ENCODE measurements at regions not wholly inside any gene's neighbourhood (a gene's known extent, or its start where the extent isn't known, plus 50 kb on each side); places are given as distances from the start of the nearest gene placed in this dataset.

DNA sequence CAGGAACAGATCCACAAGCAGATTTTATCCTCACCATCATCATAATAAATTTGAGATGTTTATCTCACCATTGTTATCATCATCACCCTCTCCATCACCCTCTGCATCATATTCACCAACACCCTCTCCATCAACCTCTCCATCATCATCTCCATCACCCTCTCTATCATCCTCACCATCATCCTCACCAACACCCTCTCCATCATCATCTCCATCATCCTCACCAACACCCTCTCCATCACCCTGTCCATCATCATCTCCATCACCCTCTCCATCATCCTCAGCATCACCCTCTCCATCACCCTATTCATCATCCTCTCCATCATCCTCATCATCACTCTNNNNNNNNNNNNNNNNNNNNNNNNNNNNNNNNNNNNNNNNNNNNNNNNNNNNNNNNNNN lies 567.0 kb upstream of the SGCD start:
- intact Hi-C loops (cut with micrococcal nuclease) (no loop called here), dilution Hi-C loops (cut with MboI; ENCODE audit: extremely low pct_ligation_motif_present, low sequenced_read_pairs) (no loop called here)
- H2AFZ ChIP-seq (ENCODE audit: low read depth, low read length), result no peak overlapping the region
- H3K27me3 ChIP-seq (ENCODE audit: control insufficient read depth in 2 of 2, insufficient read depth in 2 of 2, low read length in 2 of 2), result no peaks in the 10 kb centered on the region
- peaks cover 4% of the 10 kb centered on the region for H3K9me3 ChIP-seq (replicated peaks; ENCODE audit: control insufficient read depth, insufficient read depth, low read length)
- H3K4me2 ChIP-seq (ENCODE audit: insufficient read depth, low read length), result no peak overlapping the region
- H3K27ac ChIP-seq (ENCODE audit: insufficient read depth, low read depth, low read length), result no peak overlapping the region
- TF ChIP-seq GATA2 (IDR thresholded peaks at IDR 0.05; ENCODE audit: insufficient read depth, insufficient read length, low read depth, low read length), result no peak
- TF ChIP-seq, protein P1, sequence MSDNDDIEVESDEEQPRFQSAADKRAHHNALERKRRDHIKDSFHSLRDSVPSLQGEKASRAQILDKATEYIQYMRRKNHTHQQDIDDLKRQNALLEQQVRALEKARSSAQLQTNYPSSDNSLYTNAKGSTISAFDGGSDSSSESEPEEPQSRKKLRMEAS (IDR thresholded peaks at IDR 0.05; ENCODE audit: insufficient read depth, insufficient read length), result no peak
- no peak for TF ChIP-seq EZH2 (IDR thresholded peaks at IDR 0.05; ENCODE audit: borderline replicate concordance, low read depth, low read length, severe bottlenecking)
- TF ChIP-seq, protein P2, sequence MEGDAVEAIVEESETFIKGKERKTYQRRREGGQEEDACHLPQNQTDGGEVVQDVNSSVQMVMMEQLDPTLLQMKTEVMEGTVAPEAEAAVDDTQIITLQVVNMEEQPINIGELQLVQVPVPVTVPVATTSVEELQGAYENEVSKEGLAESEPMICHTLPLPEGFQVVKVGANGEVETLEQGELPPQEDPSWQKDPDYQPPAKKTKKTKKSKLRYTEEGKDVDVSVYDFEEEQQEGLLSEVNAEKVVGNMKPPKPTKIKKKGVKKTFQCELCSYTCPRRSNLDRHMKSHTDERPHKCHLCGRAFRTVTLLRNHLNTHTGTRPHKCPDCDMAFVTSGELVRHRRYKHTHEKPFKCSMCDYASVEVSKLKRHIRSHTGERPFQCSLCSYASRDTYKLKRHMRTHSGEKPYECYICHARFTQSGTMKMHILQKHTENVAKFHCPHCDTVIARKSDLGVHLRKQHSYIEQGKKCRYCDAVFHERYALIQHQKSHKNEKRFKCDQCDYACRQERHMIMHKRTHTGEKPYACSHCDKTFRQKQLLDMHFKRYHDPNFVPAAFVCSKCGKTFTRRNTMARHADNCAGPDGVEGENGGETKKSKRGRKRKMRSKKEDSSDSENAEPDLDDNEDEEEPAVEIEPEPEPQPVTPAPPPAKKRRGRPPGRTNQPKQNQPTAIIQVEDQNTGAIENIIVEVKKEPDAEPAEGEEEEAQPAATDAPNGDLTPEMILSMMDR (IDR thresholded peaks at IDR 0.05; ENCODE audit: extremely low read depth in 1 of 2, insufficient read depth in 1 of 2, low read depth in 1 of 2, low read length in 2 of 2), result no peak
- TF ChIP-seq JUN (IDR thresholded peaks at IDR 0.05; ENCODE audit: borderline replicate concordance, insufficient read depth, insufficient read length, low read depth), result no peak
- TF ChIP-seq FOS (IDR thresholded peaks at IDR 0.05; ENCODE audit: borderline replicate concordance, insufficient read depth, low read length), result no peak
- TF ChIP-seq POLR2AphosphoS5 (IDR thresholded peaks at IDR 0.05; ENCODE audit: insufficient read depth, low read depth, low read length), result no peak
- no peak for TF ChIP-seq MYC (IDR thresholded peaks at IDR 0.05; ENCODE audit: low read depth, low read length)
- TF ChIP-seq POLR2A (IDR thresholded peaks at IDR 0.05; ENCODE audit: low read depth, low read length), result no peak
- H3K9ac ChIP-seq (replicated peaks; ENCODE audit: extremely low read depth, insufficient read depth, low read length), result no peak overlapping the region
- no peak overlapping the region for H3K4me3 ChIP-seq (replicated peaks in 1 of 3; ENCODE audit: insufficient read depth in 1 of 3, low read depth in 1 of 3, low read length in 3 of 3)
- H3K79me2 ChIP-seq (ENCODE audit: control insufficient read depth, insufficient read depth, low read length), result no peaks in the 10 kb centered on the region
- FAIRE-seq (no peak), DNase-seq (ENCODE audit: low read depth, low spot score) (no peak)
- no TSS peak for BruUV-seq (replicated peaks)
- H3K9me1 ChIP-seq (replicated peaks; ENCODE audit: control insufficient read depth, extremely low read depth, insufficient read depth, low read length), result no peaks in the 10 kb centered on the region
- POLR2A ChIA-PET, result no interaction called here
- H3K4me1 ChIP-seq (ENCODE audit: control insufficient read depth, extremely low read depth, insufficient read depth, low read length), result no peaks in the 10 kb centered on the region
- CTCF ChIA-PET, result no interaction called here
- no peaks in the 10 kb centered on the region for H3K36me3 ChIP-seq (ENCODE audit: control insufficient read depth in 2 of 2, extremely low read depth in 1 of 2, insufficient read depth in 2 of 2, low read length in 2 of 2)
- H4K20me1 ChIP-seq (replicated peaks; ENCODE audit: control insufficient read depth, extremely low read depth, insufficient read depth, low read length), result no peaks in the 10 kb centered on the region

Measured in endothelial cell of umbilical vein (primary cell).